WTC11 (cell line): ENCODE measurements at regions not wholly inside any gene's neighbourhood (a gene's known extent, or its start where the extent isn't known, plus 50 kb on each side); places are given as distances from the start of the nearest gene placed in this dataset.

Experiments used
- ATAC-seq: fragments of 200-7000 bp; cut with Tn5 transposase; 2 replicates; pipeline ENCODE4 v1.10.0; 2021; ENCODE audit warnings: mild to moderate bottlenecking, moderate library complexity
- CTCF ChIA-PET: fragments of 300-600 bp; sonication (Branson Sonifier 250); formaldehyde crosslinking; loops from one replicate; lab custom pipeline; 2021; ENCODE audit warnings: antibody characterized with exemption; lab: Charles Lee
- POLR2A ChIA-PET: fragments of 350-600 bp; sonication (Branson Sonifier 250); formaldehyde crosslinking; loops from one replicate; lab custom pipeline; 2021; ENCODE audit warnings: antibody characterized with exemption; lab: Charles Lee
- DNase-seq: peaks from one replicate; pipeline ENCODE4 v3.0.0; 2021; ENCODE audit warnings: low spot score
- H3K27ac Mint-ChIP-seq: 2 replicates; pipeline ENCODE4 v1.8.0; 2021; ENCODE audit warnings: mixed read lengths
- H3K27me3 Mint-ChIP-seq: 2 replicates; pipeline ENCODE4 v1.8.0; 2021; ENCODE audit warnings: low read depth, mild to moderate bottlenecking, moderate library complexity, mixed read lengths
- H3K36me3 Mint-ChIP-seq: 2 replicates; pipeline ENCODE4 v1.8.0; 2021; ENCODE audit warnings: mixed read lengths
- H3K4me1 Mint-ChIP-seq: 2 replicates; pipeline ENCODE4 v1.8.0; 2022; ENCODE audit warnings: mixed read lengths
- H3K4me3 Mint-ChIP-seq: 2 replicates; pipeline ENCODE4 v1.8.0; 2021; ENCODE audit warnings: mild to moderate bottlenecking, moderate library complexity, mixed read lengths
- H3K9me3 Mint-ChIP-seq: 2 replicates; pipeline ENCODE4 v1.8.0; 2021; ENCODE audit warnings: mixed read lengths
- ETV6 ChIP-seq: sonication (generic); formaldehyde crosslinking; IDR thresholded peaks from 2 replicates; pipeline ENCODE4 v1.8.1; 2022; ENCODE audit warnings: mild to moderate bottlenecking, missing genetic modification reagents
- FOXJ3 ChIP-seq: sonication (generic); formaldehyde crosslinking; IDR thresholded peaks from 2 replicates; pipeline ENCODE4 v1.9.0; 2021; ENCODE audit warnings: missing genetic modification reagents, mild to moderate bottlenecking, borderline replicate concordance
- HMGA2 ChIP-seq: fragments of 250-450 bp; sonication (Bioruptor Pico); IDR thresholded peaks from 2 replicates; pipeline ENCODE4 v1.4.0; 2021; ENCODE audit warnings: mild to moderate bottlenecking, moderate library complexity
- JUN ChIP-seq: sonication (generic); formaldehyde crosslinking; IDR thresholded peaks from 2 replicates; pipeline ENCODE4 v1.8.0; 2023; ENCODE audit warnings: mild to moderate bottlenecking, missing genetic modification reagents
- RELA ChIP-seq: sonication (generic); formaldehyde crosslinking; IDR thresholded peaks from 2 replicates; pipeline ENCODE4 v1.8.1; 2022; ENCODE audit warnings: missing genetic modification reagents, mild to moderate bottlenecking, borderline replicate concordance
- ZBTB21 ChIP-seq: sonication (generic); formaldehyde crosslinking; IDR thresholded peaks from 2 replicates; pipeline ENCODE4 v1.8.1; 2023; ENCODE audit warnings: mild to moderate bottlenecking, missing genetic modification reagents, borderline replicate concordance
- ZNF317 ChIP-seq: sonication (generic); formaldehyde crosslinking; IDR thresholded peaks from 2 replicates; pipeline ENCODE4 v1.8.1; 2023; ENCODE audit warnings: low read depth, mild to moderate bottlenecking, moderate library complexity, missing genetic modification reagents, borderline replicate concordance
- ZNF416 ChIP-seq: fragments of 250-450 bp; sonication (Bioruptor Pico); IDR thresholded peaks from 2 replicates; pipeline ENCODE4 v1.9.0; 2021; ENCODE audit warnings: mild to moderate bottlenecking, inconsistent platforms
- TF ChIP-seq, protein P1 (sequence below): sonication (generic); formaldehyde crosslinking; IDR thresholded peaks from 2 replicates; pipeline ENCODE4 v1.8.1; 2023; ENCODE audit warnings: mild to moderate bottlenecking, missing genetic modification reagents, moderate library complexity
- TF ChIP-seq, protein P2 (sequence below): fragments of 250-450 bp; sonication (Bioruptor Pico); conservative IDR thresholded peaks from 2 replicates; pipeline ENCODE4 v1.9.0; 2021; ENCODE audit warnings: mild to moderate bottlenecking
- TF ChIP-seq, protein P3 (sequence below): sonication (generic); formaldehyde crosslinking; conservative IDR thresholded peaks from 2 replicates; pipeline ENCODE4 v1.8.1; 2022; ENCODE audit warnings: mild to moderate bottlenecking, missing genetic modification reagents
- TF ChIP-seq, protein P4 (sequence below): fragments of 250-450 bp; sonication (Bioruptor Pico); IDR thresholded peaks from 2 replicates; pipeline ENCODE4 v1.9.0; 2021; ENCODE audit warnings: mild to moderate bottlenecking
- TF ChIP-seq, protein P5 (sequence below): fragments of 200-600 bp; IDR thresholded peaks from 2 replicates; pipeline ENCODE4 v1.8.0; 2022; ENCODE audit warnings: antibody characterized with exemption
- TF ChIP-seq, protein P6 (sequence below): sonication (generic); formaldehyde crosslinking; IDR thresholded peaks from 2 replicates; pipeline ENCODE4 v1.8.1; 2023; ENCODE audit warnings: mild to moderate bottlenecking, moderate library complexity, missing genetic modification reagents
- TF ChIP-seq, protein P7 (sequence below): sonication (generic); formaldehyde crosslinking; IDR thresholded peaks from 2 replicates; pipeline ENCODE4 v1.8.1; 2023; ENCODE audit warnings: mild to moderate bottlenecking, missing genetic modification reagents

DNA sequence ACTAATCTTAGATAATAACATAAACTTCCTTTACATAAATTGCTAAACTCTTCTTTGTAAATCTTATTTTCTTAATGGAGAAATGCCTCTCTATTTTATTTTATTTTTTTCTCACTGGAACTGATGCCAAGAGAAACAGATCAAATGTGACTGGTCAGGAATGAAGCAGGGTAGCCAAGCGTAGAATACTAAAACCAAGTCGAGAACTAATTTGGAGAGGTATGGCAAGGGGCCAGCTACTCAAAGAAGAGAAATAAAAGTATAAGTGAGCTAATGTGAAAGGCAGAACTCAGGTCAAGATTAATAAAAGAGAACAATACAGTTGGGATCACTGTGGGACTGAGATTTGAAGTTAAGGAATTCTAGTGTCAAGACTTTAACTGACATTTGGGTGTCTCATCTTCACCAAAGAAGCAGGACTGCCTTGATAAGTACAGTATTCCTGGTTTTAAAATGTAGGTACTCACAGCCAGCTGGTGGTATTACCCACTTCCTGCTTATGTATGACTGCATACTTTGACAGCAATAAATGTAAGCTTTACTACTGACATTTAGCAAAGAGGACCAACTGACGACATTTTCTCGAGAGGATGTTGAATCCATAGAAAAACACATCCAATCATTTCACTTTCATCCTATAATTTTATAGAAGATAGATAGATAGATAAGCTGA lies 1192.2 kb downstream of the EFNB2 start:
- ATAC-seq (no peak), DNase-seq (no peak)
- Mint-ChIP-seq H3K27me3 (no peaks in the 10 kb centered on the region), H3K9me3 (no peaks in the 10 kb centered on the region), H3K36me3 (no peaks in the 10 kb centered on the region)
- CTCF ChIA-PET: no interaction called here
- TF ChIP-seq ZNF416 (CRISPR knock-in tag): no peak
- TF ChIP-seq, protein P1, sequence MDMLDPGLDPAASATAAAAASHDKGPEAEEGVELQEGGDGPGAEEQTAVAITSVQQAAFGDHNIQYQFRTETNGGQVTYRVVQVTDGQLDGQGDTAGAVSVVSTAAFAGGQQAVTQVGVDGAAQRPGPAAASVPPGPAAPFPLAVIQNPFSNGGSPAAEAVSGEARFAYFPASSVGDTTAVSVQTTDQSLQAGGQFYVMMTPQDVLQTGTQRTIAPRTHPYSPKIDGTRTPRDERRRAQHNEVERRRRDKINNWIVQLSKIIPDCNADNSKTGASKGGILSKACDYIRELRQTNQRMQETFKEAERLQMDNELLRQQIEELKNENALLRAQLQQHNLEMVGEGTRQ (CRISPR knock-in tag): no peak
- TF ChIP-seq ZNF317: no peak
- TF ChIP-seq, protein P2, sequence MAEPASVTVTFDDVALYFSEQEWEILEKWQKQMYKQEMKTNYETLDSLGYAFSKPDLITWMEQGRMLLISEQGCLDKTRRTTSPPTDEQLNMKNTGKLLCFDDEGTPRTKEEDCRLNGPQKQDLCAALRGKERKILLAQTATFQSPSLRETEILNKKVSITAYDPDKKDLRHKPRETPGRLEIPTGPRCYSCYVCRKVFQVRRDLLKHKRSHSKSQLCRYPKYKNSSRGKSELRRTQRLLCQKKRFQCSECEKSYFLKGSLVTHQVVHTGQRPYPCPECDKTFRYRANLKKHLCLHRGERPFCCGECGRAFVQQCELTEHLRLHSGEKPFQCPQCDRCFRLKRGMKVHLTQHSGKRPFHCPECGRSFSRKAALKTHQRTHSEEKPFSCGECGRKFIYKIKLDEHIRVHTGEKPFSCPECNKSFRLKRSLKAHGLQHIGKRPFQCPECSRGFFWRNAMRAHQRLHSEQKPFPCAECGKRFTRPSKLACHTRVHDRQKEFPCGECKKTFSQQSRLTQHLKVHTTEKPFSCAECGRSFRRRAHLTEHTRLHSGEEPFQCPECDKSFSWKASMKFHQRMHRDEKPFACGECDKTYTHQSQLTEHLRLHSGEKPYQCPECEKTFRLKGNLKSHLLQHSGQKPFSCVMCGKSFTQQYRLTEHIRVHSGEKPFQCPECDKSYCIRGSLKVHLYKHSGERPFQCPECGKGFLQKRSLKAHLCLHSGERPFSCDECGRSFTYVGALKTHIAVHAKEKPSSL (CRISPR knock-in tag): no peak
- TF ChIP-seq FOXJ3 (CRISPR knock-in tag): no peak
- TF ChIP-seq, all 79 proteins: peak for 0
- Mint-ChIP-seq H3K4me1 (peaks cover 2% of the 10 kb centered on the region), H3K27ac (no peak overlapping the region), H3K4me3 (no peak overlapping the region)
- POLR2A ChIA-PET: no interaction called here

DNA sequence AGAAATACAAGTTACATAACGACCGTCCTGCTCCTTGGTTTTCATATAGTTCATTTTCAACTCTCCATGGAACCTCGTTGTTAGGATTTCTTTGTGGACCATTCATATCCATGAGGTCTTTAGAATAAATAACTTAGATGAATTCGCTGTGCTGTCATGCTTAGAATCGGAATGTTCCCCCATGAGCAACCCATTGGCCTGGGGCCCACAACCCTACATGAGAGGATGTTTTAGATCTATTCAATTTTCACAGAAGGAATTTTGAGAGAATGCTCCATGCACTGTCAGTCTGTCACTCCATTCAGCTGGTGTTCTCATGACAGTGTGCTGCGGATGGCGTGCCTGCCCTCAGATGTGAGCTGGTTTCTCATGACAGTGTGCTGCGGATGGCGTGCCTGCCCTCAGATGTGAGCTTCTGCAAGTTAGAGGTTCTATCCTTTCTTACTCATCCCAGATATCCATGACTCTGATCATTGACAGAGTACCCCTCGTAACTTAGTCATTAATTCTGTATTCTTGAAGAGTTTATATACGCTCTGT lies 1193.1 kb downstream of the EFNB2 start:
- Mint-ChIP-seq H3K9me3 (no peaks in the 10 kb centered on the region), H3K27me3 (no peaks in the 10 kb centered on the region)

More for the DNA sequence above, 1193.1 kb downstream of the EFNB2 start:
- no peaks in the 10 kb centered on the region for H3K36me3 Mint-ChIP-seq
- no peak overlapping the region for H3K27ac Mint-ChIP-seq
- CTCF ChIA-PET: no interaction called here
- H3K4me3 Mint-ChIP-seq: no peak overlapping the region
- POLR2A ChIA-PET: no interaction called here
- ATAC-seq (no peak), DNase-seq (no peak)
- TF ChIP-seq HMGA2: no peak
- no peak for TF ChIP-seq ZNF317
- TF ChIP-seq, protein P3, sequence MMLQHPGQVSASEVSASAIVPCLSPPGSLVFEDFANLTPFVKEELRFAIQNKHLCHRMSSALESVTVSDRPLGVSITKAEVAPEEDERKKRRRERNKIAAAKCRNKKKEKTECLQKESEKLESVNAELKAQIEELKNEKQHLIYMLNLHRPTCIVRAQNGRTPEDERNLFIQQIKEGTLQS (CRISPR knock-in tag): no peak
- no peak for TF ChIP-seq JUN (CRISPR knock-in tag)
- TF ChIP-seq, protein P4, sequence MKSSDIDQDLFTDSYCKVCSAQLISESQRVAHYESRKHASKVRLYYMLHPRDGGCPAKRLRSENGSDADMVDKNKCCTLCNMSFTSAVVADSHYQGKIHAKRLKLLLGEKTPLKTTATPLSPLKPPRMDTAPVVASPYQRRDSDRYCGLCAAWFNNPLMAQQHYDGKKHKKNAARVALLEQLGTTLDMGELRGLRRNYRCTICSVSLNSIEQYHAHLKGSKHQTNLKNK (CRISPR knock-in tag): no peak
- TF ChIP-seq, protein P5, sequence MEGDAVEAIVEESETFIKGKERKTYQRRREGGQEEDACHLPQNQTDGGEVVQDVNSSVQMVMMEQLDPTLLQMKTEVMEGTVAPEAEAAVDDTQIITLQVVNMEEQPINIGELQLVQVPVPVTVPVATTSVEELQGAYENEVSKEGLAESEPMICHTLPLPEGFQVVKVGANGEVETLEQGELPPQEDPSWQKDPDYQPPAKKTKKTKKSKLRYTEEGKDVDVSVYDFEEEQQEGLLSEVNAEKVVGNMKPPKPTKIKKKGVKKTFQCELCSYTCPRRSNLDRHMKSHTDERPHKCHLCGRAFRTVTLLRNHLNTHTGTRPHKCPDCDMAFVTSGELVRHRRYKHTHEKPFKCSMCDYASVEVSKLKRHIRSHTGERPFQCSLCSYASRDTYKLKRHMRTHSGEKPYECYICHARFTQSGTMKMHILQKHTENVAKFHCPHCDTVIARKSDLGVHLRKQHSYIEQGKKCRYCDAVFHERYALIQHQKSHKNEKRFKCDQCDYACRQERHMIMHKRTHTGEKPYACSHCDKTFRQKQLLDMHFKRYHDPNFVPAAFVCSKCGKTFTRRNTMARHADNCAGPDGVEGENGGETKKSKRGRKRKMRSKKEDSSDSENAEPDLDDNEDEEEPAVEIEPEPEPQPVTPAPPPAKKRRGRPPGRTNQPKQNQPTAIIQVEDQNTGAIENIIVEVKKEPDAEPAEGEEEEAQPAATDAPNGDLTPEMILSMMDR: no peak
- TF ChIP-seq RELA (CRISPR knock-in tag): no peak
- TF ChIP-seq, protein P6, sequence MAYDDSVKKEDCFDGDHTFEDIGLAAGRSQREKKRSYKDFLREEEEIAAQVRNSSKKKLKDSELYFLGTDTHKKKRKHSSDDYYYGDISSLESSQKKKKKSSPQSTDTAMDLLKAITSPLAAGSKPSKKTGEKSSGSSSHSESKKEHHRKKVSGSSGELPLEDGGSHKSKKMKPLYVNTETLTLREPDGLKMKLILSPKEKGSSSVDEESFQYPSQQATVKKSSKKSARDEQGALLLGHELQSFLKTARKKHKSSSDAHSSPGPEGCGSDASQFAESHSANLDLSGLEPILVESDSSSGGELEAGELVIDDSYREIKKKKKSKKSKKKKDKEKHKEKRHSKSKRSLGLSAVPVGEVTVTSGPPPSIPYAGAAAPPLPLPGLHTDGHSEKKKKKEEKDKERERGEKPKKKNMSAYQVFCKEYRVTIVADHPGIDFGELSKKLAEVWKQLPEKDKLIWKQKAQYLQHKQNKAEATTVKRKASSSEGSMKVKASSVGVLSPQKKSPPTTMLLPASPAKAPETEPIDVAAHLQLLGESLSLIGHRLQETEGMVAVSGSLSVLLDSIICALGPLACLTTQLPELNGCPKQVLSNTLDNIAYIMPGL (CRISPR knock-in tag): no peak
- no peak for TF ChIP-seq ETV6 (CRISPR knock-in tag)
- TF ChIP-seq, protein P7, sequence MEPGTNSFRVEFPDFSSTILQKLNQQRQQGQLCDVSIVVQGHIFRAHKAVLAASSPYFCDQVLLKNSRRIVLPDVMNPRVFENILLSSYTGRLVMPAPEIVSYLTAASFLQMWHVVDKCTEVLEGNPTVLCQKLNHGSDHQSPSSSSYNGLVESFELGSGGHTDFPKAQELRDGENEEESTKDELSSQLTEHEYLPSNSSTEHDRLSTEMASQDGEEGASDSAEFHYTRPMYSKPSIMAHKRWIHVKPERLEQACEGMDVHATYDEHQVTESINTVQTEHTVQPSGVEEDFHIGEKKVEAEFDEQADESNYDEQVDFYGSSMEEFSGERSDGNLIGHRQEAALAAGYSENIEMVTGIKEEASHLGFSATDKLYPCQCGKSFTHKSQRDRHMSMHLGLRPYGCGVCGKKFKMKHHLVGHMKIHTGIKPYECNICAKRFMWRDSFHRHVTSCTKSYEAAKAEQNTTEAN (CRISPR knock-in tag): no peak
- no peak for TF ChIP-seq ZBTB21 (CRISPR knock-in tag)
- H3K4me1 Mint-ChIP-seq: peaks cover 11% of the 10 kb centered on the region
